ENCODE measurements at regions not wholly inside any gene's neighbourhood (a gene's known extent, or its start where the extent isn't known, plus 50 kb on each side); places are given as distances from the start of the nearest gene placed in this dataset.

- CTCF ChIA-PET = no interaction called here
- no peaks in the 10 kb centered on the region for H3K36me3 ChIP-seq (ENCODE audit: control insufficient read depth, insufficient read depth, low read length)
- Mint-ChIP-seq H3K27ac (ENCODE audit: unreplicated experiment) (no peak overlapping the region), H3K36me3 (ENCODE audit: insufficient read depth, unreplicated experiment) (no peaks in the 10 kb centered on the region), H3K27me3 (ENCODE audit: insufficient read depth, unreplicated experiment) (no peaks in the 10 kb centered on the region), H3K9me3 (ENCODE audit: unreplicated experiment) (no peaks in the 10 kb centered on the region), H3K4me1 (ENCODE audit: low read depth, unreplicated experiment) (no peaks in the 10 kb centered on the region), H3K4me3 (ENCODE audit: unreplicated experiment) (no peak overlapping the region)
- no peak for DNase-seq
- H3K9me3 ChIP-seq = no peaks in the 10 kb centered on the region
- intact Hi-C loops (cut with micrococcal nuclease; ENCODE audit: unreplicated experiment) = loop anchor here (1.0 kb wide), 1 partner anchor 111 kb away; no protein-coding TSS in a partner anchor
- no peaks in the 10 kb centered on the region for H3K27me3 ChIP-seq (replicated peaks; ENCODE audit: control insufficient read depth, insufficient read depth, low read length)
- no peak overlapping the region for H3K4me3 ChIP-seq (ENCODE audit: low read depth, low read length)
- TF ChIP-seq CTCF (IDR thresholded peaks at IDR 0.05; ENCODE audit: insufficient read depth in 1 of 2, low read depth in 1 of 2, low read length in 1 of 2, severe bottlenecking in 1 of 2, unreplicated experiment in 1 of 2) = peak in 1 of 2 experiments; percentile 18
- POLR2A ChIA-PET = no interaction called here
- H3K4me1 ChIP-seq = no peaks in the 10 kb centered on the region
- no TSS peak for BruUV-seq (replicated peaks)
Observed at GRCh38 chr5:145701404-145701803, 133.7 kb downstream of the PRELID2 start.

DNA sequence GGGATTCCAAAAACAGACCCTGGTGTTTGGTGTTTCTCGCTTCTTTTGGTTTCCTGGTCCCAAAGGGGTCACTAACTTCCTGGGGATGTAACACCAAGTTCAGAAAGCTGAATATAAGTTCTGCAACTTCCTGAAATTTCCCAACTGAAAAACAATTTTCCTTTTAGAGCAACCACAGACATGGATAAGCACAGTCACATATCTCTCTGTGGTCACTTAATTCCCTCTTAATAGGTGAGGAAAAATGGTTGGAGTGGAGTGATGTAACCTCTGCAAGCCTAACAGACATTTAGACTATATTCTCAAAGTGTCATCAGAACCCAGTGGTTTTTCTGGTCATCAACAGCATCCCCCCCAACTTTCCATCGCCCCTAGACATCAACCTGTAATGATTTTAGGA is 135.3 kb downstream of the PRELID2 start:
- intact Hi-C loops (cut with micrococcal nuclease; ENCODE audit: unreplicated experiment) = loop anchor here (5.0 kb wide), 1 partner anchor 187 kb away; no protein-coding TSS in a partner anchor
- Mint-ChIP-seq H3K9me3 (ENCODE audit: unreplicated experiment) (no peaks in the 10 kb centered on the region), H3K36me3 (ENCODE audit: insufficient read depth, unreplicated experiment) (no peaks in the 10 kb centered on the region), H3K4me1 (ENCODE audit: low read depth, unreplicated experiment) (no peaks in the 10 kb centered on the region), H3K27ac (ENCODE audit: unreplicated experiment) (no peak overlapping the region), H3K27me3 (ENCODE audit: insufficient read depth, unreplicated experiment) (no peaks in the 10 kb centered on the region), H3K4me3 (ENCODE audit: unreplicated experiment) (no peak overlapping the region)
- POLR2A ChIA-PET = no interaction called here
- BruUV-seq (replicated peaks) = no TSS peak
- no peaks in the 10 kb centered on the region for H3K4me1 ChIP-seq
- H3K27me3 ChIP-seq (replicated peaks; ENCODE audit: control insufficient read depth, insufficient read depth, low read length) = no peaks in the 10 kb centered on the region
- H3K4me3 ChIP-seq (ENCODE audit: low read depth, low read length) = no peak overlapping the region
- H3K36me3 ChIP-seq (ENCODE audit: control insufficient read depth, insufficient read depth, low read length) = no peaks in the 10 kb centered on the region
- no peak for TF ChIP-seq CTCF (IDR thresholded peaks at IDR 0.05; ENCODE audit: insufficient read depth in 1 of 2, low read depth in 1 of 2, low read length in 1 of 2, severe bottlenecking in 1 of 2, unreplicated experiment in 1 of 2)
- no peak for DNase-seq
- H3K9me3 ChIP-seq = no peaks in the 10 kb centered on the region
- CTCF ChIA-PET = interaction anchor here (1.1 kb wide), 1 partner anchor 19 kb away, joined by 3 read pairs; no protein-coding TSS in a partner anchor

- Mint-ChIP-seq H3K4me1 (ENCODE audit: low read depth, unreplicated experiment) (no peaks in the 10 kb centered on the region), H3K27me3 (ENCODE audit: insufficient read depth, unreplicated experiment) (no peaks in the 10 kb centered on the region), H3K36me3 (ENCODE audit: insufficient read depth, unreplicated experiment) (no peaks in the 10 kb centered on the region), H3K27ac (ENCODE audit: unreplicated experiment) (no peak overlapping the region), H3K9me3 (ENCODE audit: unreplicated experiment) (no peaks in the 10 kb centered on the region), H3K4me3 (ENCODE audit: unreplicated experiment) (no peak overlapping the region)
- Histone ChIP-seq H3K36me3 (ENCODE audit: control insufficient read depth, insufficient read depth, low read length) (no peaks in the 10 kb centered on the region), H3K4me3 (ENCODE audit: low read depth, low read length) (no peak overlapping the region), H3K9me3 (no peaks in the 10 kb centered on the region), H3K4me1 (no peaks in the 10 kb centered on the region), H3K27me3 (replicated peaks; ENCODE audit: control insufficient read depth, insufficient read depth, low read length) (no peaks in the 10 kb centered on the region)
- POLR2A ChIA-PET = no interaction called here
- DNase-seq = peak in 1 of 2 experiments; percentile 40
- no TSS peak for BruUV-seq (replicated peaks)
- TF ChIP-seq CTCF (IDR thresholded peaks at IDR 0.05; ENCODE audit: insufficient read depth in 1 of 2, low read depth in 1 of 2, low read length in 1 of 2, severe bottlenecking in 1 of 2, unreplicated experiment in 1 of 2) = peak; percentile 44 to 64
- intact Hi-C loops (cut with micrococcal nuclease; ENCODE audit: unreplicated experiment) = loop anchor here (1.0 to 5.0 kb wide), 5 partner anchors 21 to 355 kb away; no protein-coding TSS in a partner anchor
- CTCF ChIA-PET = interaction anchor here (0.6 to 1.0 kb wide), 3 partner anchors 13 to 433 kb away, joined by 3 read pairs; no protein-coding TSS in a partner anchor
Observed at GRCh38 chr5:145697251-145697990, 137.7 kb downstream of the PRELID2 start.
